ENCODE measurements at regions not wholly inside any gene's neighbourhood (a gene's known extent, or its start where the extent isn't known, plus 50 kb on each side); places are given as distances from the start of the nearest gene placed in this dataset.

DNA sequence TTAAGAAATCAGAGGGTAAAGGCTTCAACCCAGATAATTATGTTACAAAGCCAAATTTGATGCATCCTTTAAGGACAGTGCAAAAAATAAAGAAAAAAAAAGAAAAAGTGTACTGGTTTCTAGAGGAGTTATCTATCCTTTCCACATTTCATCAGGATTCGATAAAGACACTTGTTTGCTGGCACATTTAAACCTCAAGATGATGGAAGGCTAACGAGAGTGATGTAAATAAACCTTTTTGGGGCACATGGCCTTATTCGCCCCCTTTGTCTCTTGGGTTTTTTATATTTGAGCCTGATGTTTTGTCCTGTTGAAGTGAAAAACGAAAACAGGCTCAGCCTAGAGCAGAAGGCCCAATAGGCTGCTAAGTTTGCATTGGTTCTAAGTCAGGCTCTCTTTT lies 416.5 kb downstream of the TAF11L14 start:
- Mint-ChIP-seq H3K27ac (no peak overlapping the region), H3K27me3 (ENCODE audit: low read depth in 3 of 3) (peaks cover 0 to 2% (median 0%) of the 10 kb centered on the region in 3 donors), H3K4me3 (no peak overlapping the region), H3K4me1 (no peaks in the 10 kb centered on the region), H3K36me3 (no peaks in the 10 kb centered on the region), H3K9me3 (peaks cover 0 to 3% (median 0%) of the 10 kb centered on the region in 7 donors)
- no peaks in the 10 kb centered on the region for H3K36me3 ChIP-seq (replicated peaks in 1 of 2; ENCODE audit: control insufficient read depth in 1 of 2, insufficient read depth in 2 of 2, low read length in 2 of 2)
- no peak overlapping the region for H3K9ac ChIP-seq (ENCODE audit: insufficient read depth, low read length, poor library complexity, severe bottlenecking)
- no peak overlapping the region for H3K27ac ChIP-seq (ENCODE audit: low read depth in 1 of 2, low read length in 2 of 2)
- H4K20me1 ChIP-seq (ENCODE audit: insufficient read depth, low read length), result no peaks in the 10 kb centered on the region
- no peak overlapping the region for H2AFZ ChIP-seq (ENCODE audit: insufficient read depth, low read depth, low read length, poor library complexity, severe bottlenecking)
- no peaks in the 10 kb centered on the region for H3K27me3 ChIP-seq (ENCODE audit: control insufficient read depth in 2 of 2, insufficient read depth in 2 of 2, low read length in 2 of 2)
- H3K9me3 ChIP-seq (replicated peaks in 1 of 2; ENCODE audit: control insufficient read depth in 1 of 2, insufficient read depth in 1 of 2, low read length in 2 of 2), result no peaks in the 10 kb centered on the region
- H3K79me2 ChIP-seq (ENCODE audit: insufficient read depth, low read length), result no peaks in the 10 kb centered on the region
- no peaks in the 10 kb centered on the region for H3K4me1 ChIP-seq (ENCODE audit: control insufficient read depth in 1 of 2, insufficient read depth in 2 of 2, low read length in 2 of 2)
- H3K4me3 ChIP-seq (replicated peaks in 1 of 3; ENCODE audit: low read depth in 2 of 3, low read length in 3 of 3), result no peak overlapping the region
- WGBS (ENCODE audit: insufficient coverage), result 79% methylated on average over 2 of the region's 4 CpGs
- no peak for DNase-seq
- H3K4me2 ChIP-seq (replicated peaks; ENCODE audit: extremely low read depth, low read length, poor library complexity, severe bottlenecking), result no peak overlapping the region
- intact Hi-C loops (cut with micrococcal nuclease), result no loop called here
- TF ChIP-seq, protein P1, sequence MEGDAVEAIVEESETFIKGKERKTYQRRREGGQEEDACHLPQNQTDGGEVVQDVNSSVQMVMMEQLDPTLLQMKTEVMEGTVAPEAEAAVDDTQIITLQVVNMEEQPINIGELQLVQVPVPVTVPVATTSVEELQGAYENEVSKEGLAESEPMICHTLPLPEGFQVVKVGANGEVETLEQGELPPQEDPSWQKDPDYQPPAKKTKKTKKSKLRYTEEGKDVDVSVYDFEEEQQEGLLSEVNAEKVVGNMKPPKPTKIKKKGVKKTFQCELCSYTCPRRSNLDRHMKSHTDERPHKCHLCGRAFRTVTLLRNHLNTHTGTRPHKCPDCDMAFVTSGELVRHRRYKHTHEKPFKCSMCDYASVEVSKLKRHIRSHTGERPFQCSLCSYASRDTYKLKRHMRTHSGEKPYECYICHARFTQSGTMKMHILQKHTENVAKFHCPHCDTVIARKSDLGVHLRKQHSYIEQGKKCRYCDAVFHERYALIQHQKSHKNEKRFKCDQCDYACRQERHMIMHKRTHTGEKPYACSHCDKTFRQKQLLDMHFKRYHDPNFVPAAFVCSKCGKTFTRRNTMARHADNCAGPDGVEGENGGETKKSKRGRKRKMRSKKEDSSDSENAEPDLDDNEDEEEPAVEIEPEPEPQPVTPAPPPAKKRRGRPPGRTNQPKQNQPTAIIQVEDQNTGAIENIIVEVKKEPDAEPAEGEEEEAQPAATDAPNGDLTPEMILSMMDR (IDR thresholded peaks at IDR 0.05), result no peak

DNA sequence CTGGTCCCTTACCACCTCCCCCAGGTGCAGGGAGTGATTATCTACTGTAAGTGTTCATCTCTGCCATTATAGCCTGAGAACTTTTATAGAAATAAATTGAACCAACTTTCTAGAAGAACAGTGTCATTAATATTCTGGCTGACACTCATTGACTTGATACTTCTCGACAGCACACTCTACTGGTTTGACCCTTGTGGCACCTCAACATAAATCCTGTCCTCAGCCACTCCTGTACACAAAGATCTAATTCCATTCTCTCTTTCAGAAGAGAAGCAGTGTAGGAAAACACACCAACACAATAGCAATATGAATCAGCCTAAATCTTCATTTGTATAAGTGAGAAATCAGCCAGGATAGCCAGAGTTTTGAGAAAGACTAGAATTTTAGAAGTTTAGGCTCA lies 417.7 kb downstream of the TAF11L14 start:
- intact Hi-C loops (cut with micrococcal nuclease), result no loop called here
- Mint-ChIP-seq H3K27me3 (ENCODE audit: low read depth in 3 of 3) (peaks cover 0 to 2% (median 0%) of the 10 kb centered on the region in 3 donors), H3K36me3 (no peaks in the 10 kb centered on the region), H3K4me3 (no peak overlapping the region), H3K4me1 (no peaks in the 10 kb centered on the region), H3K9me3 (peaks cover 0 to 1% (median 0%) of the 10 kb centered on the region in 7 donors), H3K27ac (no peak overlapping the region)
- Histone ChIP-seq H3K4me1 (ENCODE audit: control insufficient read depth in 1 of 2, insufficient read depth in 2 of 2, low read length in 2 of 2) (no peaks in the 10 kb centered on the region), H3K4me2 (replicated peaks; ENCODE audit: extremely low read depth, low read length, poor library complexity, severe bottlenecking) (no peak overlapping the region), H3K9me3 (replicated peaks in 1 of 2; ENCODE audit: control insufficient read depth in 1 of 2, insufficient read depth in 1 of 2, low read length in 2 of 2) (no peaks in the 10 kb centered on the region), H3K4me3 (replicated peaks in 1 of 3; ENCODE audit: low read depth in 2 of 3, low read length in 3 of 3) (no peak overlapping the region), H3K9ac (ENCODE audit: insufficient read depth, low read length, poor library complexity, severe bottlenecking) (no peak overlapping the region), H3K27ac (ENCODE audit: low read depth in 1 of 2, low read length in 2 of 2) (no peak overlapping the region), H4K20me1 (ENCODE audit: insufficient read depth, low read length) (no peaks in the 10 kb centered on the region), H3K27me3 (ENCODE audit: control insufficient read depth in 2 of 2, insufficient read depth in 2 of 2, low read length in 2 of 2) (no peaks in the 10 kb centered on the region), H3K79me2 (ENCODE audit: insufficient read depth, low read length) (no peaks in the 10 kb centered on the region), H3K36me3 (replicated peaks in 1 of 2; ENCODE audit: control insufficient read depth in 1 of 2, insufficient read depth in 2 of 2, low read length in 2 of 2) (no peaks in the 10 kb centered on the region), H2AFZ (ENCODE audit: insufficient read depth, low read depth, low read length, poor library complexity, severe bottlenecking) (no peak overlapping the region)
- 33% methylated on average over 1 of the region's 1 CpG for WGBS (ENCODE audit: insufficient coverage)
- no peak for DNase-seq
- TF ChIP-seq, protein P1 (IDR thresholded peaks at IDR 0.05), result no peak

Data from CD14-positive monocyte (primary cell).